ENCODE measurements at regions not wholly inside any gene's neighbourhood (a gene's known extent, or its start where the extent isn't known, plus 50 kb on each side); places are given as distances from the start of the nearest gene placed in this dataset.

DNA sequence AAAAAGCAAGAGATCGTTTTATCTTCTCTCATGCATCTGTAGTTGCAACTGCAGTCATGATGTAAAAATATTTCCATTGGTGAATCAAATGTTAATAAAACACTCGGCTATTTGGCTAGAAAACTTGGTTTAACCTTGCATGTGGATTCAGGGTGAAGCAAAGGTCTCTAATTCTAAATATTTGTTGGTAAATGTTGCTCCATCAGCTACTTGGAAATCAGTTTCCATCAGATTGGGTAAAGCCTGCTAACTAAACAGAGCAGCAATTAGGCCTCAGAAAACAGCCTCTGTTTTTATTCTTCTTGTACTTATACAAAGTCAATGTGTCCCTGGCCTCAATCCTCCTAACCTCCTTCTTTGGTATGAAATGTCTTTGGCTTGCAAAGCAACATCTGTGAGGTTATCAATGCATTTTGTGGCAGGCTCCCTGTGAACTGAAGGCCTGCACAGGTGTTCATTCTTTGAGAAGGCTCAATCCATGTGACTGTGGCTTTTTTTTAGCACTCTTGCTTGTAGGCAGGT is 312.3 kb downstream of the WDR72 start:
- no peak for TF ChIP-seq POLR2A (IDR thresholded peaks at IDR 0.05)
- TF ChIP-seq, protein P1, sequence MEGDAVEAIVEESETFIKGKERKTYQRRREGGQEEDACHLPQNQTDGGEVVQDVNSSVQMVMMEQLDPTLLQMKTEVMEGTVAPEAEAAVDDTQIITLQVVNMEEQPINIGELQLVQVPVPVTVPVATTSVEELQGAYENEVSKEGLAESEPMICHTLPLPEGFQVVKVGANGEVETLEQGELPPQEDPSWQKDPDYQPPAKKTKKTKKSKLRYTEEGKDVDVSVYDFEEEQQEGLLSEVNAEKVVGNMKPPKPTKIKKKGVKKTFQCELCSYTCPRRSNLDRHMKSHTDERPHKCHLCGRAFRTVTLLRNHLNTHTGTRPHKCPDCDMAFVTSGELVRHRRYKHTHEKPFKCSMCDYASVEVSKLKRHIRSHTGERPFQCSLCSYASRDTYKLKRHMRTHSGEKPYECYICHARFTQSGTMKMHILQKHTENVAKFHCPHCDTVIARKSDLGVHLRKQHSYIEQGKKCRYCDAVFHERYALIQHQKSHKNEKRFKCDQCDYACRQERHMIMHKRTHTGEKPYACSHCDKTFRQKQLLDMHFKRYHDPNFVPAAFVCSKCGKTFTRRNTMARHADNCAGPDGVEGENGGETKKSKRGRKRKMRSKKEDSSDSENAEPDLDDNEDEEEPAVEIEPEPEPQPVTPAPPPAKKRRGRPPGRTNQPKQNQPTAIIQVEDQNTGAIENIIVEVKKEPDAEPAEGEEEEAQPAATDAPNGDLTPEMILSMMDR (IDR thresholded peaks at IDR 0.05), result no peak
